ENCODE measurements at regions not wholly inside any gene's neighbourhood (a gene's known extent, or its start where the extent isn't known, plus 50 kb on each side); places are given as distances from the start of the nearest gene placed in this dataset.
A peak's percentile ranks its signal among the peaks of the same experiment; 100 is the strongest.
"Not testable (repeated sequence)": the region's sequence is repeated elsewhere in the genome, so short reads cannot be mapped to it uniquely, and the experiment has no call there.

DNA sequence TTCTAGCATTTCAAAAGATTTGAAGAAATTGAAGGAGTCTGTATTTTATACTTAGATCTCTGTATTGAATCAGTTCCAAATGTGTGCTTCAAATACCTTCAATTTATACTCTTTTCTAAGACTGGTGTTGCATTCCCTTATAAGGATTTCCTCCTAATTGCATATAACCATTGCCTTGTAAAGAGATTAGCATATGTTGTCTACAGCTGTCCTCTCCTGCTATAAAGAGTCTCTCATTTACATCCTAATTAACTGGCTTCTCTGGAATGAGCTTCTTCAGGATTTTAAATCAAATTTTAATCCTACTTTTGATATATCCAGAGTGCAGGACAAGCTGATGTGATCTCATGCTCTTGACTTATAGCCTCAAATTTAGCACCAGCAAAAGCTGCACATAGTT lies 957.3 kb downstream of the XPNPEP1 start:
- no peak for DNase-seq (ENCODE audit: low spot score)

DNA sequence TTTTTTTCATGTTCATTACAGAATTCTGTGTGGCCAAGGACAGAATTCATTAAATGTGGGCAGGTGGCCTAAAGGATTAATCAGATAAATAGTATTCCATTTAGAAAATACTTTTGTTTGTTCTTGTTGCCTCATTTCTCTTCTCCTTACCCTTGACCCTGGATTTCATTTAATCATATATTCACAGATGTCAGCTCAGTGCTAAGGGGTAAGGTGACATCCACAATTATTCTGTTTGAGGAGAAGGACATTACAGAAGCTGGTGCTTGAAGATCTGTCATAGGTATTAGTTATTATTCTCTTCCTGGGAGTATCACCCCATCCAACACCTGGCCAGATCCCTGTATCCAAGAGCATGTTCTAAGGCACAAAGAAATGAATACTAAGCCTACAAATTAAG lies 961.1 kb downstream of the XPNPEP1 start:
- no peak for DNase-seq (ENCODE audit: low spot score)

DNA sequence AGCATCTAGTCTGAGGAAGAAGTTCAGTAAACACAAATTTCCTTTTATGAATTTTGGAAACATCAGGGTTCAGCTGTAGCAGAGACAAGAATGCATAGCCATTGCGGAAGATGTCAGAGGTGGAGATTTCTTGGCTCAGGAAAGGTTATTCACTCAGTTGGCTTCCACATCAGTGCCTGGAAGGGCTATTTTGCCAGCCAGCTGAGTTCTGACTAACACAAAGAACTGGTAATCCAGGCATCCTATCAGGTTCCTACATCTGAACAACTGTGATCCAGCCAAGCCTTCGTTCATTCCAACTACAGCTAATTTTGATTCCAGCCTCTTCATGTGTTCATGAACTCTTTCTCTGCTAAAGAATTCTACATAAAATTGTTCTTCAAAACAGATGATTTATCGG lies 965.6 kb downstream of the XPNPEP1 start:
- no peak for DNase-seq (ENCODE audit: low spot score)

DNA sequence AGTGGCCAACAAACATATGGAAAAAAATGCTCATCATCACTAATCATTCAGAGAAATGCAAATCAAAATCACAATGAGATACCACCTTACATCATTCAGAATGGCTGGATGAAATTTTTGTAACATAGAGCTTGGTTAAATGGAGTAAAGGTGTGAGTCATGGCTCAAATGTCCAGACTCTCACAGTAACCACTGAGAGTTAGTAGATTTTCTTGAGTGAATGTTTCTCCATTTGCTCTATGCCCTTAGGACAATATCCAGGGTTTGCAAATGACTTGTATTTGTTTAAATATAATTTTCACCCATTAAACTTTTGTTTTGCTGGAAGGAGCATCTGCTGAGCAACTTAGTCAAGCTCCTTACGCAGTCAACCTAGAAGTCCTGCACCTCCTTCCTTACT lies 967.2 kb downstream of the XPNPEP1 start:
- DNase-seq (ENCODE audit: low spot score): no peak

DNA sequence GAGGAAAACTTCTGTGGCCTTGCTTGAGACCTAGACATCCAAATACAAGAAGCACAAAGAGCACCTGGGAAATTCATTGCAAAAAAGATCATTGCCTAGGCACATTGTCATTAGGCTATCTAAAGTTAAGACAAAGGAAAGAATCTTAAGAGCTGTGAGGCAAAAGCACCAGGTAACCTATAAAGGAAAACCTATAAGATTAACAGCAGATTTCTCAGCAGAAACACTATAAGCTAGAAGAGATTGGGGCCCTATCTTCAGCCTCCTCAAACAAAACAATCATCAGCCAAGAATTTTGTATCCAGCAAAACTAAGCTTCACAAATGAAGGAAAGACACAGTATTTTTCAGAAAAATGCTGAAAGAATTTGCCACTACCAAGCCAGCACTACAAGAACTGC lies 1003.3 kb downstream of the XPNPEP1 start:
- DNase-seq (ENCODE audit: low spot score): not testable (repeated sequence)

DNA sequence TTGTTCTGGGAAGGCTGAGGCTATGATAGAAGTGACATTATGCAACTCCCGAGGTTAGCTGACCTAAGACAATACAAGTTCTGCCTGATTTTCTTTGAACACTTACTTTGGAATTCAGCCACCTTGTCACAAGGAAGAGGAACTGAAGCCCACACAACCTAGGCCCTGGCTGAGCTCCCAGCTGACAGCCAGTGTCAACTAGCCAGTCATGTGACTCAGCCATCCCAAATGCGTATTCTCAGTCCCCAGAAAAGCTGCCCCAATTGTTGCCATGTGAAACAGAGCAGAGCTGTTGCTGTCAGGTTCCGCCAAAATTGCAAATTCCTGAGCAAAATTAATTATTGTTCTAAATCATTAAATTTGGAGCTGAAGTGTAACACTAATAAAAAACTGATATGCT lies 1010.0 kb downstream of the XPNPEP1 start:
- no peak for DNase-seq (ENCODE audit: low spot score)

DNA sequence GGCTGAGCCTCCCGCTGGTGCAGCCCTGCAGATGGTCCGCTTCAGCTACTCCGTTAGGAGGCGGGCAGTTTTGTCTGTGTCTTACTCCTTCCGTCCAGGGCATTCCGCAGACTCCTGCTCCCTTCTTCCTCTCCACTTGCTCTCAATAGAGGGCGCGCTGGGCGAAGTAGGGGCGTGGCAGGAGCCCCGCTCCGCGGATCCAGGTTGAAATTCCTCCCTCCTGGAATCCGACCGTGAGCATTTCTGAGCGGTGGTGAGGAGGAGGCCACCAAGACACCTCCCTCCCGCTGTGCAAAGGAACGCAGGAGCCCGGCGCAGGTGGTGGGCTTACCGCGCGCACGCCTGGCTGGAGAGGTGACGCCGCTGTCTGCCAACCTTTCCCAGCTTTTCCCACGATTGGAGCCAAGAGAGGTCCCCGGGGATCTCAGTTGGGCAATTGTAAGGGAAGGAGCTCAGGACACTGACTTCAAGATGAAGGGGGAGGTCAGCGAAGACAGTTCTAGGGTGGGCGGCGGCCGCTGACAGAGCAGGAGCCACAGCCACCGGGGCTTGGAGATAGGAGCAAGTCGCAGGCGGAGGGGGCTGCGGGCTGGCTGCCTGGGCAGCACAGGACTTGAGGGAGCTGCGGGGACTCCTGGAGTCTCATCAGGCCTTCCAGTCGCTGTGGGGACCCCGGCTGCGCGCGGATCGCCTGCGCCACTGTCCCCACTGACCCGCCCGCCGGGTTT lies 1011.3 kb downstream of the XPNPEP1 start:
- DNase-seq (ENCODE audit: low spot score): peak; percentile 78

DNA sequence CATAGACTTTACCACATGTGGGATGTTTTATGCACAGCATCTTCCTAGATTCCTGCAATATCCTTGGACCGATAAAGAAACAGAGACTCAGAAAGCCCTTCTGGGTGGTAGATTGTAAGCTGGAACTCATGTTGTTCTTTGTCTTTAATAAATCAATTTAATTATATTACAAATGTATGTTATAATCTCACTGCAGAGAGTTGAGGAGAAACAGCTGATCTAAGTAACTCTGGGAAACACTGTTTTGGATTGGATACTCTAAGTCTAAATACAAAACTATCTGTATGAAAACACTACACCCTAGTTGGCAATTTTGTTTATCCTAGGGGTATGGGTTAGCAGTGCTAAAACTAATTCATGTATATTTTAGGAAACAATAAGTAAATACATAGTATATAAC lies 1015.2 kb downstream of the XPNPEP1 start:
- no peak for DNase-seq (ENCODE audit: low spot score)

DNA sequence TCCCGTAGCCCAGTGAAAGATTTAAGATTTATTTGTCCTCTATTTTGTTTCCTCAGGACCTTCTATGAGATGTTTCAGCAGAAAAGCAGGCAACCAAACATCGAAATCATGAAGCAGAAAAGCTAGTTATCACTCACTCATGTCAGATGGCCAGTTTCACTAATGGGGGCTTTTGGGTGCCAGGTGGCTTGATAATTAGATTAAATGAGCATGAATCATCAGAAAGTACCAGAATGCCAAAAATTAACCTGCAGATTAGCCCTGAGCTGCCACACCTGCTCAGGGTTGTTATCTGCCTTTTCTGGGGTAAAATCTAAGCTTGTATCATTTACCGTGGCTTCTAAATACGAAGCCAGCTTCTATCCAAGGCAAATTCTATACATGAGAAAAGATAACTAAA lies 1017.5 kb downstream of the XPNPEP1 start:
- DNase-seq (ENCODE audit: low spot score): no peak

DNA sequence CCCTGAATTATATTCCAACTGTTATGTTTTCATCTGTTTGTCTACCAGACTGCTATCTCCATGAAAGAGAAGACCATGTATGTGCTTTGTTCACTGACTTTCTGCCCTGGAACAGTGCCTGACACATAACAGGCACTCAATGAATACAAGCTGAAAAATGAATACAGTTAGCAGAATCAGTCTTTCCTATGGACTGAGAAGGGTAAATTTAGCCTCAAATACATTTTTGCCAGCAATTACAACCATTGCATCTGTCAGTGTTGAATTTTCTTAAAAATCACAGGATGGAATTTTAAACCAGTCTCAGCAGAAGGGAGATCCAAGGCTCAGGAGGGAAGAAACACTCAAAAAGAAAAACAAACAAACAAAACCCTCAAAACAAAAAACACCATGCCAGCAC lies 1018.1 kb downstream of the XPNPEP1 start:
- DNase-seq (ENCODE audit: low spot score): no peak

DNA sequence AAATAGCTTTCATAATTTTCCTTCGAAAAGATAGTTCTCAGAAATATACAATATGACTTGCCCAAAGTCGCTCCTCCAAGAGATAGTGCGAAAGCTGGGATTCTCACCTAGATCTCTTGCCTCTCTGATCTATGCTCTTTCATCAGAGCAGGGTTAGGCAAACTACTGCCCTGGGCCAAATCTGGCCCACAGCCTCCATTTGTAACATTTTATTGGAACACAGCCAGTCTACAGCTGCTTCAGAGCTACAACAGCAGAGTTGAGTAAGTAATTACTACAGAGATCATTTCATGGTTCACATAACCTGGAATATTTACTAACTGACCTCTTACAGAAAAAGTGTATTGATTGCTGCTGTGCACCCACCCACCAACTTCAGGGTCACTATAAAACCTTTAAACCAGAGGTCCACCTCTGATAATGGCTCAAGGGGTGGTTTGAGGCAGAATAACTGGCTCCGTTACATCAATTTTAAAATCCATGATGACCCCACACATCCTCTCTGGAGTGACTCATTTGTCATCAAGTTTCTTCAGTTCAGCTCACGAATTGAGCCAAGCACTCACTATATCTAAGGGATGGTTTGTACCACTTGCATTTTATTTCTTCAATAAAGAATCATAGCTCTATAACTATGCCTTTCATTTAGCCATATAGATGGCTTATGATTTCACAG lies 1019.0 kb downstream of the XPNPEP1 start:
- DNase-seq (ENCODE audit: low spot score): no peak

DNA sequence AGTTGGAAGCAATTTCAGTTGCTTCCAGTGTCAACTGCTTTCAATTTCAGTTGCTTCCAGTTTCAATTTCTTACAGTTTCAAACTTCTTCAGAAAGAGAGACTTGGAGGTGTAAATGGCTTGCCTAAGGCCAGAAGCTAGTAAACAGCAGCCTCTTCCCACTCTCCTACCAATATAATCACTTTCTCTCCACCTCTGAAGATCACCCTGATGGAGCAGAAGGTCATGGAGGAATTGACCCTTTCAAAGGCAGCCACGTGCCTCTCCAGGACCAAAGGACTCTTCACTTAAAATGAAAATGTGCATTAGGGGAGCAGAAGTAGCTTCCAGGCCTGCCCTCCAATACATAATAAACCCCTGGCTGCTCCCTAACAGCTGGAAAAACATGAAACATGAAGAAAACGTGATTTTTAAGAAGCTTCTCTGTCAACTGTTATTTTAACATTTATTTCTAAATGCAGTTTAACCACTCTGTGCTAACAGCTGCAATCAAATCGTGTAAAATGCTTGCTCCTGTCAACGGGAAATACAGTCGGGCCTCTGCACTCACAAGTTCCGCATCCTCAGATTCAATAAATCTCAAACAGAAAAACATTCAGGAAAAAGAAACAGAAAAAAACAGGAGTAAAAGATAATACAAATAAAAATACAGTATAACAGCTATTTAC lies 1020.6 kb downstream of the XPNPEP1 start:
- no peak for DNase-seq (ENCODE audit: low spot score)

DNA sequence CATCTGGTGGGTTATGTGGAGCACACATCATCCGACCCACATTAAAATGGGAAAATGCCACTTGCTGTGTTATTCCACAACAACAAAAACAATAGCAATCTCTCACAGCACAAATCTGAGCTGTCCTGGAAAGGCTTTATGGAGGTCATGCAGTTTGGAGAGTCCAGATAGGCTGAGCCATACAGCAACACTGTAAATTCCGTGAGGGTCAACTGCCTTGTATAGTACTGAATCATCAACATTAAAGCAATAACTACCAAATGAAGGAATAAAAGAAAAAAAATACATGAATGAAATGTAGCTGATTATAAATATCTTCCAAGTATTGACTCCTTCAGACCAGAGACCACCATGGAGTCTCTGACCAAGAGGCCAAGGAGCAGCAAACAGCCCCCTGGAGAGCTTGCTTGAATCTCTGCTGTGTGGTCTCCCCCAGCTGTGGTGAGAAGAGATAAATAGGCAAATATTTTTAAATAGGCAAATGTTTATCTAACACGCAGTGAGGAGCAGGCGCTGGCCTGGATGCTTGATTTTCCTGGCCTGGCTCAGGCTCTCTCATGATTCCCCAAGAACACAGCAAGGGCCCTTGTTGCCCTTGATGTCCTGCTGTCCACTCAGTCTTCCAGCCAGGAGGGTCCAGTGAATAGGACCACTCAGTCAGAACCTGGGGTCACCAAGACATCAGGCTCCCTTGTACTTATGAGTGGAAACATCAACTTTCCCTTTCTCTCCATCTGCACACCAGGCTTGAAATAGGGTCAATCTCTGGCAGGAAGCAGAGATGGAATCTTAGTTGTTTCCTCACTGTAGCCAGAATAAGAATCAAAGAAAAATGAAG lies 1021.3 kb downstream of the XPNPEP1 start:
- peak; percentile 15 for DNase-seq (ENCODE audit: low spot score)

DNA sequence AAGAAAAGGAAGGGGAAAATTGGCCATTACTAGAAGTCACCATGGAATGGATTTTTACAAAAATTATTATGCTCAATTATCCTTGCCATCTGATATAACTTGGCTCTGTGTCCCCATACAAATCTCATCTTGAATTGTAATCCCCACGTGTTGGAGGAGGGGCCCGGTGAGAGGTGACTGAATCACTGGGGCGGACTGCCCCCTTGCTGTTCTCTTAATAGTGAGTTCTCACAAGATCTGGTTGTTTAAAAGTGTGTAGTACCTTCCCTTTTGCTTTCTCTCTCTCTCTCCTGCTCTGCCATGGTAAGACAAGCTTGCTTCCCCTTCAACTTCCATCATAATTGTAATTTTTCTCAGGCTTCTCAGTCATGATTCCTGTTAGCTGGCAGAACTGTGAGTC lies 1023.6 kb downstream of the XPNPEP1 start:
- DNase-seq (ENCODE audit: low spot score): no peak

DNA sequence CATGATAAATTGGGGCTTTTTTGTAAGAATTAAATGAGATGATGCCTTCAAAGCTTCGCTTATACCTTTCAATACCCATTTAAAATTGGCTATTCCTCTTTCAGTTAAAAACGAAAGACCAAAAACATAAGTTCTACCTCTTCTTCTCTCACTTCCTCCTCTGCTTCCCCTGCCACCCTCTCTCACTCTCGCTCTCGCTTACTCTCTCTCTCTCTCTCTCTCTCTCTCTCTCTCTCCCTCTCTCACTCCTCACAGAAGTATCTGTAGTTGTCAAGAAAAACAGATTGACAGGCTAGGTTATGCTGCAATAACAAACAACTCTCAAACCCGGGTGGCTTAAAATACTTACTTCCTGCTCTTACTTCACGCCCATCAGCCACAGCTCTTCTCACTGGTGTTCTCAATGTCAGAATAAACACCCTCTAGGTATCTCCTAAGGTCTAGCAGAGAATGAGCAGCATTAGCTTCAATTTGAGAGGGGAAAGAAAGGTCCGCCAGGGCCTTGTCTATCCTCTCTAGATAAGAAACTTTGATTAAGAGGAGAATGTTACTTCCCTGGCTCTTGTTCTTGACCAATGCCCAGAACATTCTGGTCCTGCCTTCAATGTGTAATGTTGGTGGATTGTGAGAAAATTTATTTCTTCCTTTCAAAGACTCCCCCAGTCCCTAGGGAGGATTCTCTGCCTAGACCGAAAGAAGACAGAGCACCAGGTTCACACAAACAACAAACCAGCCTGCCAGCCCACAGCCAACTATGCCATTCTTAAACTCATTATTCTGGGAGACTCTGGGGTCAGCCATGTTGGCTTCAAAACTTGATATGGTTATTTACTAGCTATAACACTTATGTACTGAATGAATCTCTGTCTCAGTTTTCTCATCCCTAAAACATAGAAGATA lies 1028.7 kb downstream of the XPNPEP1 start:
- no peak for DNase-seq (ENCODE audit: low spot score)

DNA sequence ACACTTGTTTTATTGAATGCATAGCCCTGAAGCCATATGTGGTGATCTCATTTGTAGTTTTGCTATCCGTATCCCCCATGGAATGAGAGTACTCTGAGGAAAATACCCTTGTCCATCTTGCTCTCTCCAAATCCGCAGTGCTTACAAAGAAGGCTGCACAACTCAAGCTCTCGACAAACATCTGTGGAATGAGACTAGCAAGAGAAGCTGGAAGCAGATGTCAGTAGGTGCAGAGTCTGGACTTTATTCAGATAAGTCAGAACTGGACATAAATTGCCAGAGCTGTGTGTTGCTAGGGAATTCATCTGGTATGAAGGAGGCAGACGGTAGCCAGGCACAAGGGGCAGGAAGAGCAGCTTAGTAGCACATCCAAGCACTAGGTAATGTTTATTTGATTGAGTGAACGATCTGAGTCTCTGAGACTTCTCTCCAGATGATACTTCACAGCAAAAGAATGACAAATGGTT lies 1046.2 kb downstream of the XPNPEP1 start:
- peak; percentile 12 for DNase-seq (ENCODE audit: low spot score)

DNA sequence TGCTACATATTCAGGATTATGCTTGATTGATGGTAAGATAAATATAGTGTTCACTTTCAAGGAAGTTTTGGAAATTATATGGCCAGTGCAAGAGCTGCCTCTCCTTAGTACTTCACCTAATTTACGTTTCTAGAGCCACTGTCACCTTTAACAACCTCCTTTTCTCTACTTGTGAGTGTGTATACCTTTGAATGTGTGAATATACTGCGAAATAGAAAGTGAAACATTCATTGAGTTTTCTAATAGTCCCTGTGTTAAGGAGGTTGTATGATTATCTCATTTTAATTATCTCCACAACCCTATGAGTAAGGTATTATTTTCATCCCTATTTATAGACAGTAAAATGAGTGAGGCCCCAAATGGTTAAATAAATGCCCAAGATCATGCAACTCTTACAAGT lies 1050.5 kb downstream of the XPNPEP1 start:
- DNase-seq (ENCODE audit: low spot score): no peak

DNA sequence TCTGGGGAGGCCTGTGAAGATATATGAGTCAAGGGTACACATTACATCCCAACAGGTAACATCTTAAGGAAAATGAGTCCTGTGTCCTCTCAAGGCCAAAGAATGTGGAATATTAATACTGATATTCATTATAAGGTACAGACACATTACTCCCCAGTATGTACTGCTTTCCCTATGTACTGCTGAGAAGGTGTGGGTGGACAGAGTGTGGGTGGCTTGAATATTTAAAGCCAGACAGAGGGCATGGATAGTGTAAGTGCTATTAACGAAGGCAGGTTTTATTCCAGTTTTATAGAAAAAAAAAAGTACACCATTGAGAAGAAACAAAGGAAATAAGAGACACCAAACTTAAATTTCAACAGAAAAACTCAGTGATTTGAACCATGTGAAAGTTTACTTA lies 1054.4 kb downstream of the XPNPEP1 start:
- no peak for DNase-seq (ENCODE audit: low spot score)

DNA sequence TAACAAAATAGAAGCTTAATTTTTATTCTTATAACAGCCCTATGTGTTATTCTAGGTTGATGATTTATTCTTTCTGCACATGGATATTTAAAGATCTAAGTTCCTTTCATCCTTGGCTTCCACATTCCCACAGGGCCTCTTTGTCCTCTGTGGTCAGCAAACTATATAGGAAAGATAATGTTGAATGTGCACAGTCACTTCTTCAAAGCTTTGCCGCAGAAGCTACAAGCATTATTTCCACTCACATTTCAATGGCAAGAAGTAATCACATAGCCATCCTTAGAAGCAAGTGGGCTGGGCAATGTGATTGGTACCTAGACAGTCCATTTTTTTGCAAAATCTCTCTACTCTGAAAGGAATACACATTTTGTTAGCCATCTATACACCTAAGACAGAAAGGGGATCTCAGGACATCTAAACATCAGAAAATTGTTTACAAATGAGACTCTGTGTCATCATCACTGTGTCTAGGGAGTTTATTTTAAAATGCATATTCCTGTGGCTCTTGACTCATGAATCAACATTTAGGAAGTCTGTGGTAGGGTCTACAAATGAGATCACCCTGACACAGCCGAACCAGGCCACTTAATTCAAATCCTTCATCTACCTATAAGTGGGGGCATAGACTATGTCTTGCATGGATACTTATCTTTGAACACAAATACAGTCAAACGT lies 1060.5 kb downstream of the XPNPEP1 start:
- DNase-seq (ENCODE audit: low spot score): peak; percentile 25

DNA sequence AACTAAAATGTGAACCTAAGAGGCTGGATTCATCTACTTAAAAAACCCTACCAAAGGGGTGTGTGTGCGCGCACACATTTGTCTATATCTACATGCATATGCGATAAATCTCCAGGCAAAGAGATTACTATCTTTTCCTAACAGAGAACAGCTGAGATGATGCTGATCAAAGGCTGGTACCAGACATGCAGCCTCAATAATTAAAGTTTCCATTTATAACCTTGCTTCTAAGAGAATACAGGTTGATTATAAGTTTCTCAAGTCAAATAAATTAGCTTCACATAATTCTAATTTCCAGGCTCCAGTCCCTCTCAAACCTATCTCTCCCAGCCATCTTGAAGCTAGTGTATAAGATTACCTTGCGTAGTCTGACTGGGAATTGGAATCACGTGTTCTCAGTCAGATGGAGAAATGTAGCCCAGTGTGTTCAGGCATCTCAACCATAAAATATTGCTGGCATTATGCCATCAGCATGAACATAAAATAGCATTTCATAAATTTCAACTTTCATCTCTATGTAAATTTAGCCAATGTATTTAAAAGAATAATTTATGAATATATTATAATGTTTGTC lies 1062.0 kb downstream of the XPNPEP1 start:
- DNase-seq (ENCODE audit: low spot score): no peak

Measured in AG08396 (cell line).